ENCODE measurements at regions not wholly inside any gene's neighbourhood (a gene's known extent, or its start where the extent isn't known, plus 50 kb on each side); places are given as distances from the start of the nearest gene placed in this dataset.
"Not testable (repeated sequence)": the region's sequence is repeated elsewhere in the genome, so short reads cannot be mapped to it uniquely, and the experiment has no call there.

DNA sequence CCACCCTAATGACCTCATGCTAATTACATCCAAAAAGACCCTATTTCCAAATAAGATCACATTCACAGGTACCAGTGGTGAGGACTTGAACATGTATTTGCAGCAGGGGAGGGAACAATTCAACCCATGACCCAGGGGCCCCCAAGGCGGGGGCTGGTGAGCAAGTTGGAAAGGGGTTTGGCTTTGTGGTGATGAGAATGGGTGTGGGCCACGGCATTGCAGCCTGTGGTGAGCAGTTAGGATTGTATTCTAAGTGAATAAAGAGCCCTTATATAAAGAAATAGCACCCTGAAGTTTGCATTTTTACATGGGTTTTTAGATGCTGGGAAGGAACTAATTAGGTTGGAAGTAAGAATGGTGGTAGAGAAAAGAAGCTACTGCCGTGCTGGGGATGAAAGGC, 694.2 kb downstream of the EFNB2 start:
- H3K9ac ChIP-seq (ENCODE audit: low read length in 2 of 2) = no peak overlapping the region

DNA sequence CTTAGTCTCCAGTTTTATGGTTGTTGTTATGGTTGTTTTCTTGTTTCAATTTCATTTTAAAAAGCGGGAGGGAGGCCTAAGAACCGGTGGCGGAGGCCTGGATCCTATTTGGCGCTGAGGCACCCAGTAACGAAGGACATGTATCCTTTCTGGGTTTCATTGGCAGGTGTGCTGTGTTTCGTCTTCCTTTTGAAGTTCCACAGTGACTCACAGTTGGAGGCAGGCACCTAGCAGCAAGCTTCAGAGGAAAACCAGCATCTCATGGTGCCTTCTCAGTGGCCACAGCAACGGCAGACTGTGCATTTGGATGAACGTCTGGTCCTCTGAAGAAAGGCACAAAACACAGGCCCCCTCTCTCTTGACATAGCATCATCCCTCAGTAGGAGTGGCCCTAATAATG, 697.2 kb downstream of the EFNB2 start:
- no peaks in the 10 kb centered on the region for H3K27me3 ChIP-seq (ENCODE audit: control insufficient read depth in 1 of 2, insufficient read depth in 2 of 2, low read length in 2 of 2)
- H3K27ac ChIP-seq (ENCODE audit: low read length) = no peak overlapping the region
- no peaks in the 10 kb centered on the region for H3K36me3 ChIP-seq (ENCODE audit: control insufficient read depth in 2 of 2, insufficient read depth in 2 of 2, low read length in 2 of 2)
- peaks cover 2% of the 10 kb centered on the region for H3K4me1 ChIP-seq (ENCODE audit: control insufficient read depth, insufficient read depth, low read length)
- no peak overlapping the region for H3K9ac ChIP-seq (ENCODE audit: low read length in 2 of 2)
- H3K4me3 ChIP-seq (ENCODE audit: low read length in 2 of 2) = peak overlapping the region in 1 of 2 donors; percentile 8
- no peaks in the 10 kb centered on the region for H3K9me3 ChIP-seq (ENCODE audit: control insufficient read depth in 2 of 2, low read length in 2 of 2)

More for the DNA sequence above, 694.2 kb downstream of the EFNB2 start:
- H3K27ac ChIP-seq (ENCODE audit: low read length) = no peak overlapping the region
- H3K4me1 ChIP-seq (ENCODE audit: control insufficient read depth, insufficient read depth, low read length) = peaks cover 2% of the 10 kb centered on the region
- no peak overlapping the region for H3K4me3 ChIP-seq (ENCODE audit: low read length in 2 of 2)
- H3K36me3 ChIP-seq (ENCODE audit: control insufficient read depth in 2 of 2, insufficient read depth in 2 of 2, low read length in 2 of 2) = no peaks in the 10 kb centered on the region
- H3K27me3 ChIP-seq (ENCODE audit: control insufficient read depth in 1 of 2, insufficient read depth in 2 of 2, low read length in 2 of 2) = no peaks in the 10 kb centered on the region
- no peaks in the 10 kb centered on the region for H3K9me3 ChIP-seq (ENCODE audit: control insufficient read depth in 2 of 2, low read length in 2 of 2)

DNA sequence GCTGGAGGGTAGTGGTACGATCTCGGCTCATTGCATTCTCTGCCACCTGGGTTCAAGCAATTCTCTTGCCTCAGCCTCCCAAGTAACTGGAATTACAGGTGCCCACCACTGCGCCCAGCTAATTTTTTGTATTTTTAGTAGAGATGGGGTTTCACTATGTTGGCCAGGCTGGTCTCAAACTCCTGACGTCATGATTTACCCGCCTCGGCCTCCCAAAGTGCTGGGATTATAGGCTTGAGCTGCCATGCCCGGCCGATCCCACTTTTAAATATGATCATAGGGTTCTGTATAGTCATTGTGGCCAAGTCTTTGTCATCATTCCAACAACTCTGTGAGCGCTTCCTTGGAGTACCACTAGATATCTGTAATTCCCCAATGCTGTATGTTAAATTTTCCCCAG, 698.2 kb downstream of the EFNB2 start:
- H3K27me3 ChIP-seq (ENCODE audit: control insufficient read depth in 1 of 2, insufficient read depth in 2 of 2, low read length in 2 of 2); H3K4me3 ChIP-seq (ENCODE audit: low read length in 2 of 2); H3K9ac ChIP-seq (ENCODE audit: low read length in 2 of 2); H3K36me3 ChIP-seq (ENCODE audit: control insufficient read depth in 2 of 2, insufficient read depth in 2 of 2, low read length in 2 of 2); H3K27ac ChIP-seq (ENCODE audit: low read length); H3K4me1 ChIP-seq (ENCODE audit: control insufficient read depth, insufficient read depth, low read length); H3K9me3 ChIP-seq (ENCODE audit: control insufficient read depth in 2 of 2, low read length in 2 of 2): not testable (repeated sequence)

DNA sequence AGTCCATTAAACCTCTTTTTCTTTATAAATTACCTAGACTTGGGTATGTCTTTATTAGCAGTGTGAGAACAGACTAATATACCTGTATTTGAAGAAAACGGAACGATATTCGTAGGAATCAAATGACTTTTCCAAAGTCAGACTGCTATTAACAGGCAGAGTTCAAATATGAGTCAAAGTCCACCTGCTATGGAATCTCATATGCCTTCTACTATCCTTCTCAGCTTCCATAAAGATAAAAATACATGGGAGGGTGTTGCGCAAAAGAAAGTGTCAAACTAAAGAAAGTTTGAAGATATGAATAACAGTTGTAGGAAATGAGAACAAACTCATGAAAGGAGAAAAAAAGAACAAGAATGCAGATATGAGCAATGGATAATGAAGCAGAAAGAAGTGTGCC, 704.6 kb downstream of the EFNB2 start:
- no peak overlapping the region for H3K4me3 ChIP-seq (ENCODE audit: low read length in 2 of 2)
- no peak overlapping the region for H3K9ac ChIP-seq (ENCODE audit: low read length in 2 of 2)
- no peaks in the 10 kb centered on the region for H3K36me3 ChIP-seq (ENCODE audit: control insufficient read depth in 2 of 2, insufficient read depth in 2 of 2, low read length in 2 of 2)

DNA sequence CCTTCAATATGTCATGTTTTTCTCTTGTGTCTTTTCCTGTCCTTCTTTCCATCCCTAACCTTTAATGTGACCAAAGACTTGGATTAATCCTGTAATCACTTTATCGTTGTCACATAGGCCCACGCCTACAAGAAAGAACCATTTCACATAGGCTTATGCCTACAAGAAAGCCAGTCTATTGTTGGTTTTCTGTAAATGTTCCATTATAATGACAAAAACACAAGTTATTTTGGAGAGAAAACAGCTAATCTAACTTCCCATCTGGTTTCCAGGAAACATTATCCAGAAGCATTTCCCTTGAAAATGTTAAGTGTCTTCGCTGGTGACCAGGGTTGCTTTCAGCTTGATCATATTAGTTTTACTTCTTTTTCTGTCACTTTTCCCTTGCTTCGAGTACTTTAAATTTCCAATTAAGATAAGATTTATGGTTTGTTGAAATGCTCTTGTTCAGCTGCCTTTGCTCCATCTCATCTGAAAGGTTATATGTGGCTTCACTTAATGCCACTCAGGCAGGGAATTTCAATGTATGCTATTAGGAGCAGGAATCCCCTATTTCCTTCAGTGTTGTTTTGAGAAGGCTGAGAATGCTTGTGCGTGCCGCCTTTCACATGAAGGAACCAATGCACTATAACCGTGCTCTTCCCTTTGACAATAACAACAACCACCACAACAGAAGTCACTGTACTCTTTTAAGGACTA, 708.2 kb downstream of the EFNB2 start:
- Histone ChIP-seq H3K36me3 (ENCODE audit: control insufficient read depth in 2 of 2, insufficient read depth in 2 of 2, low read length in 2 of 2) (no peaks in the 10 kb centered on the region), H3K27me3 (ENCODE audit: control insufficient read depth in 1 of 2, insufficient read depth in 2 of 2, low read length in 2 of 2) (no peaks in the 10 kb centered on the region), H3K27ac (ENCODE audit: low read length) (no peak overlapping the region), H3K9ac (ENCODE audit: low read length in 2 of 2) (no peak overlapping the region), H3K4me1 (ENCODE audit: control insufficient read depth, insufficient read depth, low read length) (no peaks in the 10 kb centered on the region), H3K4me3 (ENCODE audit: low read length in 2 of 2) (no peak overlapping the region), H3K9me3 (ENCODE audit: control insufficient read depth in 2 of 2, low read length in 2 of 2) (no peaks in the 10 kb centered on the region)

More for the DNA sequence above, 704.6 kb downstream of the EFNB2 start:
- H3K4me1 ChIP-seq (ENCODE audit: control insufficient read depth, insufficient read depth, low read length) = no peaks in the 10 kb centered on the region
- H3K9me3 ChIP-seq (ENCODE audit: control insufficient read depth in 2 of 2, low read length in 2 of 2) = no peaks in the 10 kb centered on the region
- H3K27me3 ChIP-seq (ENCODE audit: control insufficient read depth in 1 of 2, insufficient read depth in 2 of 2, low read length in 2 of 2) = no peaks in the 10 kb centered on the region
- H3K27ac ChIP-seq (ENCODE audit: low read length) = no peak overlapping the region

DNA sequence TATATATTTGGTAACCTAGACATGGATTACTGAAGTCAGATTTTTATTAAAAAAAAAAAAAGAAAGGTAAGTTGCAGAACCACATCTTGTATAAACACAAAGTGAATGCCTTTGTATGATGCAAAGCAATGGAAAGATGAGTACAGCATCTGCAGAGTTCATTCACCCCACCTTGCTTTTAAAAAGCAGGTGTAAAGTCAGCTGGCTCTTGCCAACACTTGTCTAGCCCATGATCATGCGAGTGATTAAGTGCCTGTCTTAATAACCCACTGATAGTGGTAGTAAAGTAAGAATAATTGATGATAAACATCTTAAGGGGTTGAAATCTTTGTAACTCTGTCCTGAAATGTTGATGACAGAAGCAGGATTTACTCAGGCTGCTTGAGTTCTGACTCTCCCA, 710.4 kb downstream of the EFNB2 start:
- Histone ChIP-seq H3K27ac (ENCODE audit: low read length) (no peak overlapping the region), H3K27me3 (ENCODE audit: control insufficient read depth in 1 of 2, insufficient read depth in 2 of 2, low read length in 2 of 2) (no peaks in the 10 kb centered on the region), H3K9ac (ENCODE audit: low read length in 2 of 2) (no peak overlapping the region), H3K4me1 (ENCODE audit: control insufficient read depth, insufficient read depth, low read length) (no peaks in the 10 kb centered on the region), H3K36me3 (ENCODE audit: control insufficient read depth in 2 of 2, insufficient read depth in 2 of 2, low read length in 2 of 2) (no peaks in the 10 kb centered on the region), H3K9me3 (ENCODE audit: control insufficient read depth in 2 of 2, low read length in 2 of 2) (no peaks in the 10 kb centered on the region), H3K4me3 (ENCODE audit: low read length in 2 of 2) (no peak overlapping the region)

DNA sequence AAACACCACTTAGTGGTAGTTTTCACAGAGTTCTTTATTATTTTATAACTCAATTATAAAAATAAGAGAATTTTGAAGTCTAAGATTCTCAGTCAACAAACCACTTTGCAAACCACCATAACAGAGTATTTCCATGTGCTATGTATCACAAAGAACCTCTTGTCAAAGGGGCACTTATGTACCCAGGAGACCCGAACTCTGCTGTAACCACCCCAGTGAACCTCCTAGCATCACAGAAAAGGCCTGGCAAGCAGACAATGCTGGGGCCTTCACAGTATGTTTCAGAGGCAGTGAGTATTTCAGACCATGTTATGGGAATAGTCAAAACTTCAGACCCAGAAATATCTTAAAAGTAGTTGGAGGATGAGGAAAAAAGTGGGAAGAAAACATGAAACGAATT, 714.1 kb downstream of the EFNB2 start:
- H3K4me3 ChIP-seq (ENCODE audit: low read length in 2 of 2) = no peak overlapping the region
- H3K36me3 ChIP-seq (ENCODE audit: control insufficient read depth in 2 of 2, insufficient read depth in 2 of 2, low read length in 2 of 2) = no peaks in the 10 kb centered on the region
- H3K4me1 ChIP-seq (ENCODE audit: control insufficient read depth, insufficient read depth, low read length) = no peaks in the 10 kb centered on the region
- H3K9me3 ChIP-seq (ENCODE audit: control insufficient read depth in 2 of 2, low read length in 2 of 2) = no peaks in the 10 kb centered on the region
- H3K27ac ChIP-seq (ENCODE audit: low read length) = no peak overlapping the region
- H3K27me3 ChIP-seq (ENCODE audit: control insufficient read depth in 1 of 2, insufficient read depth in 2 of 2, low read length in 2 of 2) = no peaks in the 10 kb centered on the region
- no peak overlapping the region for H3K9ac ChIP-seq (ENCODE audit: low read length in 2 of 2)

DNA sequence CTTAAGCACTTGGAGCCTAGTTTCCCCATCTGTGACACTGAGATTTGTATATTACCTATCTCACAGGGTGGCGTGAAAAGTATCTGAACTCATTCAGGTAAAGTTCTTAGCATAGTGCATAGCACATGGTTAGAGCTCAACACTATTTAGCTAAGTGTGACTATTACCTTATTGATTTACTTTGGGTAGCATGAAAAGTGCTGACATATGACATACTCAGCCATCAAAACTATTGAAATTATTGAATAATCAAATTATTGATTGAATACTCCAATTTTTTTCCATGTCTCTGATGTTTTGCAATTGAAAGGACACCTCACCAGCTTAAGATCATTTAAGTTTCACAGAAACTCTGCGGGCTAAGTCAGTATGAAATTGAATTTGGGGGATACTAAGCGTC, 715.0 kb downstream of the EFNB2 start:
- Histone ChIP-seq H3K4me3 (ENCODE audit: low read length in 2 of 2) (no peak overlapping the region), H3K36me3 (ENCODE audit: control insufficient read depth in 2 of 2, insufficient read depth in 2 of 2, low read length in 2 of 2) (no peaks in the 10 kb centered on the region), H3K4me1 (ENCODE audit: control insufficient read depth, insufficient read depth, low read length) (no peaks in the 10 kb centered on the region), H3K27me3 (ENCODE audit: control insufficient read depth in 1 of 2, insufficient read depth in 2 of 2, low read length in 2 of 2) (no peaks in the 10 kb centered on the region), H3K9ac (ENCODE audit: low read length in 2 of 2) (no peak overlapping the region), H3K9me3 (ENCODE audit: control insufficient read depth in 2 of 2, low read length in 2 of 2) (no peaks in the 10 kb centered on the region), H3K27ac (ENCODE audit: low read length) (no peak overlapping the region)

DNA sequence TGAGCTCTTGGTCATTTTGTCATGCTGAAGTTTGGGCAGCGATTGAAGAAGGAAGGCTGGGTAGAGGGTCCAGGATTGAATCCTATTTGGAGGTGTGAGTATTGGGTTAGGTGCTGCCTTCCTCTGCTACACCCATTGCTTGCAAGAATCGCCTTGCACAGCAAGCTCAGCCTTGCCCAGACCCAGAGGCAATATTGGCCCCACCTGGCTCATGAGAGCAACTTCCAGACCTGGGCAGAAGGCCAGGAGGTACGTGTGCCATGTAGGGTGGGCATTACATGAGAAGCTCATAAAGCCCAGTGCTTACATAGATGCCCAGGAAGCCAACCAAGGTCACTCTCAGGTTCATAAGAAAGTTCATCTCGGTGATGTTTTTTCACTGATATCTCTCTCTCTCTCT, 718.0 kb downstream of the EFNB2 start:
- no peak overlapping the region for H3K27ac ChIP-seq (ENCODE audit: low read length)

DNA sequence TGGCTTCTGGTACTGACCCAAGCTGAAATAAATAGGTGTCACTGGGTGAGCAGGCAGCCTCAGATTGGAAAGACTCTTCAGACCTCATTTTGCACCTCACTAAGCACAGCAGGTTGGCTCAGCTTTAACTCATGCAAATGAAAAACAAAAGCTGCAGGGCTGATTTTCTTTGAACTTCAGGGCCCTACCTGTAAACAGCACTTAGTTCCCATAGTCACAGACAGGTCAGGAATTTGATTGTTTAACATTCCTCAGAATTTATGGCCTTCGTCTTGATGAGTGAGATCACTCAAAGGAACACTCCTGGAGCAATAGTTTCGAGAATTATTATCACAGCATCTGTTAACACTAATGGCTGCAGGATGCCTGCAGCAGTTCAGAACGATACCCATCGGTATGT, 718.5 kb downstream of the EFNB2 start:
- H3K27me3 ChIP-seq (ENCODE audit: control insufficient read depth in 1 of 2, insufficient read depth in 2 of 2, low read length in 2 of 2) = no peaks in the 10 kb centered on the region
- H3K27ac ChIP-seq (ENCODE audit: low read length) = no peak overlapping the region
- H3K9ac ChIP-seq (ENCODE audit: low read length in 2 of 2) = no peak overlapping the region

More for the DNA sequence above, 718.0 kb downstream of the EFNB2 start:
- H3K4me3 ChIP-seq (ENCODE audit: low read length in 2 of 2) = no peak overlapping the region
- H3K4me1 ChIP-seq (ENCODE audit: control insufficient read depth, insufficient read depth, low read length) = no peaks in the 10 kb centered on the region
- no peaks in the 10 kb centered on the region for H3K36me3 ChIP-seq (ENCODE audit: control insufficient read depth in 2 of 2, insufficient read depth in 2 of 2, low read length in 2 of 2)
- H3K9me3 ChIP-seq (ENCODE audit: control insufficient read depth in 2 of 2, low read length in 2 of 2) = no peaks in the 10 kb centered on the region
- H3K9ac ChIP-seq (ENCODE audit: low read length in 2 of 2) = no peak overlapping the region
- H3K27me3 ChIP-seq (ENCODE audit: control insufficient read depth in 1 of 2, insufficient read depth in 2 of 2, low read length in 2 of 2) = no peaks in the 10 kb centered on the region

DNA sequence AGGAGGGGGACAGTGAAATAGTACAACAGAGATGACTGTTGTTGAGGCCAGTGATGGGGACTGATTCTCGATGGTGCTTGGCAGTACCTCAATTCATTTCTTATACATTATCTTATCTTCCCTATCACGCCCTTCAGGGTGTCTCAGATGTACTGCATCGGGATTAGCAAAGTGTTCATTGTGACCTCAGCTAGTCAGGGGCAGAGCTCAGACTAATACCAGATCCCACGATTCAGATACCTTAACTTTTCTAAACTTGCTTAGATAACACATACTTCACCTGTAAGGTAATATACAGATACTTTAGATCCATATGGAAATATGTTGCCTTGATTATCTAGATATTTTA, 720.6 kb downstream of the EFNB2 start:
- no peaks in the 10 kb centered on the region for H3K4me1 ChIP-seq (ENCODE audit: control insufficient read depth, insufficient read depth, low read length)
- no peaks in the 10 kb centered on the region for H3K36me3 ChIP-seq (ENCODE audit: control insufficient read depth in 2 of 2, insufficient read depth in 2 of 2, low read length in 2 of 2)
- H3K27me3 ChIP-seq (ENCODE audit: control insufficient read depth in 1 of 2, insufficient read depth in 2 of 2, low read length in 2 of 2) = no peaks in the 10 kb centered on the region
- no peak overlapping the region for H3K9ac ChIP-seq (ENCODE audit: low read length in 2 of 2)
- H3K4me3 ChIP-seq (ENCODE audit: low read length in 2 of 2) = no peak overlapping the region
- no peak overlapping the region for H3K27ac ChIP-seq (ENCODE audit: low read length)
- H3K9me3 ChIP-seq (ENCODE audit: control insufficient read depth in 2 of 2, low read length in 2 of 2) = no peaks in the 10 kb centered on the region

More for the DNA sequence above, 718.5 kb downstream of the EFNB2 start:
- H3K4me3 ChIP-seq (ENCODE audit: low read length in 2 of 2) = no peak overlapping the region
- no peaks in the 10 kb centered on the region for H3K9me3 ChIP-seq (ENCODE audit: control insufficient read depth in 2 of 2, low read length in 2 of 2)
- H3K4me1 ChIP-seq (ENCODE audit: control insufficient read depth, insufficient read depth, low read length) = no peaks in the 10 kb centered on the region
- no peaks in the 10 kb centered on the region for H3K36me3 ChIP-seq (ENCODE audit: control insufficient read depth in 2 of 2, insufficient read depth in 2 of 2, low read length in 2 of 2)
